Keratinocyte (primary cell): ENCODE measurements at regions not wholly inside any gene's neighbourhood (a gene's known extent, or its start where the extent isn't known, plus 50 kb on each side); places are given as distances from the start of the nearest gene placed in this dataset.

Experiments used
- DNase-seq: peaks from one replicate; pipeline ENCODE4 v3.0.0-alpha.2; 2011; ENCODE audit warnings: low read depth, missing footprints, low spot score
- FAIRE-seq: peaks from 2 replicates; lab custom pipeline; 2011; peaks lifted over from hg19 to GRCh38; lab: Jason Lieb, UNC
- H2AFZ ChIP-seq: 2 replicates; pipeline ENCODE4 v1.6.0; 2012; ENCODE audit warnings: low read length, control low read depth, inconsistent platforms; ENCODE audit not compliant: control insufficient read depth
- H3K27ac ChIP-seq: 2 replicates; pipeline ENCODE4 v1.5.1; 2011; ENCODE audit warnings: low read length; ENCODE audit not compliant: control insufficient read depth, insufficient read depth
- H3K27me3 ChIP-seq: 3 replicates; pipeline ENCODE4 v1.6.0; 2011; ENCODE audit warnings: low read length; ENCODE audit not compliant: control insufficient read depth, insufficient read depth; ENCODE audit errors: extremely low read depth
- H3K36me3 ChIP-seq, 2 experiments: 2 replicates in 1 of 2; 3 replicates in 1 of 2; pipeline ENCODE4 v1.5.1; 2011; ENCODE audit warnings: low read length in 2 of 2, mild to moderate bottlenecking in 1 of 2; ENCODE audit not compliant: control insufficient read depth in 2 of 2, insufficient read depth in 2 of 2; ENCODE audit errors: extremely low read depth in 1 of 2
- H3K4me1 ChIP-seq: 3 replicates; pipeline ENCODE4 v1.5.1; 2011; ENCODE audit warnings: low read length; ENCODE audit not compliant: control insufficient read depth, insufficient read depth; ENCODE audit errors: extremely low read depth
- H3K4me2 ChIP-seq: 3 replicates; pipeline ENCODE4 v1.6.0; 2011; ENCODE audit warnings: low read depth, low read length; ENCODE audit not compliant: control insufficient read depth, insufficient read depth; ENCODE audit errors: extremely low read depth
- H3K4me3 ChIP-seq, 3 experiments: fragments of 200-600 bp in 1 of 3; sonication (generic) in 1 of 3; 2 replicates in 2 of 3; 3 replicates in 1 of 3; pipeline ENCODE4 v1.5.1; 2011 to 2016; ENCODE audit warnings: low read length in 3 of 3, mild to moderate bottlenecking in 3 of 3, control low read depth in 2 of 3, inconsistent platforms in 1 of 3, low read depth in 1 of 3, mixed read lengths in 1 of 3, mixed run types in 1 of 3, moderate library complexity in 1 of 3; ENCODE audit not compliant: control insufficient read depth in 2 of 3, insufficient read depth in 2 of 3; ENCODE audit errors: extremely low read depth in 1 of 3
- H3K79me2 ChIP-seq: 2 replicates; pipeline ENCODE4 v1.6.0; 2012; ENCODE audit warnings: low read length; ENCODE audit not compliant: control insufficient read depth, insufficient read depth
- H3K9ac ChIP-seq: 3 replicates; pipeline ENCODE4 v1.6.0; 2011; ENCODE audit warnings: low read length; ENCODE audit not compliant: control insufficient read depth, insufficient read depth; ENCODE audit errors: extremely low read depth
- H3K9me1 ChIP-seq: 3 replicates; pipeline ENCODE4 v1.6.0; 2011; ENCODE audit warnings: low read length; ENCODE audit not compliant: control insufficient read depth, insufficient read depth; ENCODE audit errors: extremely low read depth
- H3K9me3 ChIP-seq: 2 replicates; pipeline ENCODE4 v1.5.1; 2012; ENCODE audit warnings: low read depth, low read length; ENCODE audit not compliant: control insufficient read depth
- H4K20me1 ChIP-seq: 3 replicates; pipeline ENCODE4 v1.6.0; 2011; ENCODE audit warnings: low read length; ENCODE audit not compliant: control insufficient read depth, insufficient read depth; ENCODE audit errors: extremely low read depth
- CTCF ChIP-seq, 3 experiments: IDR thresholded peaks in 1 of 3; conservative IDR thresholded peaks in 1 of 3; optimal IDR thresholded peaks in 1 of 3; 2 replicates in 2 of 3; 3 replicates in 1 of 3; pipeline versions ENCODE3 to v1.5.1; 2011; ENCODE audit warnings: low read length in 3 of 3, mild to moderate bottlenecking in 3 of 3, moderate library complexity in 2 of 3, control low read depth in 1 of 3, inconsistent platforms in 1 of 3; ENCODE audit not compliant: insufficient read depth in 2 of 3; ENCODE audit errors: extremely low read depth in 1 of 3
- EZH2 ChIP-seq: IDR thresholded peaks from one replicate; pipeline ENCODE4 v1.6.1; 2012; ENCODE audit warnings: inconsistent platforms, mild to moderate bottlenecking, low read length, moderate library complexity
- dilution Hi-C: fragments of 300-500 bp; cut with MboI; formaldehyde crosslinking; loops from one replicate; pipeline ENCODE4 v1.7.0; 2020; ENCODE audit warnings: low sequenced_read_pairs; ENCODE audit not compliant: extremely low pct_ligation_motif_present

GRCh38 chr6:19261642-19262041, 575.5 kb upstream of the ID4 start:
- H3K4me2 ChIP-seq, result no peak overlapping the region
- no peaks in the 10 kb centered on the region for H3K36me3 ChIP-seq
- H2AFZ ChIP-seq, result no peak overlapping the region
- H3K4me3 ChIP-seq, result no peak overlapping the region
- TF ChIP-seq EZH2 (no peak), CTCF (optimal IDR thresholded peaks at IDR 0.05 in 1 of 3, IDR thresholded peaks at IDR 0.05 in 1 of 3, conservative IDR thresholded peaks at IDR 0.05 in 1 of 3; ENCODE audit: extremely low read depth in 1 of 3, insufficient read depth in 2 of 3, low read length in 3 of 3) (no peak)
- H3K27me3 ChIP-seq, result no peaks in the 10 kb centered on the region
- H4K20me1 ChIP-seq, result no peaks in the 10 kb centered on the region
- H3K9ac ChIP-seq, result no peak overlapping the region
- H3K79me2 ChIP-seq, result no peaks in the 10 kb centered on the region
- FAIRE-seq (no peak), DNase-seq (no peak)
- no peaks in the 10 kb centered on the region for H3K4me1 ChIP-seq
- no peaks in the 10 kb centered on the region for H3K9me1 ChIP-seq
- dilution Hi-C loops, result no loop called here
- no peak overlapping the region for H3K27ac ChIP-seq
- no peaks in the 10 kb centered on the region for H3K9me3 ChIP-seq

- Histone ChIP-seq H3K9me3 (no peaks in the 10 kb centered on the region), H3K9ac (no peak overlapping the region), H3K9me1 (no peaks in the 10 kb centered on the region), H3K4me1 (no peaks in the 10 kb centered on the region), H3K27ac (no peak overlapping the region), H3K4me3 (no peak overlapping the region), H4K20me1 (no peaks in the 10 kb centered on the region), H3K79me2 (no peaks in the 10 kb centered on the region), H3K4me2 (no peak overlapping the region), H3K27me3 (no peaks in the 10 kb centered on the region), H2AFZ (no peak overlapping the region), H3K36me3 (no peaks in the 10 kb centered on the region)
- dilution Hi-C loops, result no loop called here
- FAIRE-seq, result no peak
- TF ChIP-seq EZH2, result no peak
- TF ChIP-seq CTCF (optimal IDR thresholded peaks at IDR 0.05 in 1 of 3, IDR thresholded peaks at IDR 0.05 in 1 of 3, conservative IDR thresholded peaks at IDR 0.05 in 1 of 3; ENCODE audit: extremely low read depth in 1 of 3, insufficient read depth in 2 of 3, low read length in 3 of 3), result no peak
- DNase-seq, result no peak
Measured at GRCh38 chr6:19268117-19268516, 569.1 kb upstream of the ID4 start.
